GM21526 (cell line): ENCODE measurements at regions not wholly inside any gene's neighbourhood (a gene's known extent, or its start where the extent isn't known, plus 50 kb on each side); places are given as distances from the start of the nearest gene placed in this dataset.

Experiments
- ATAC-seq: cut with Tn5 transposase; IDR thresholded peaks from one replicate; pipeline ENCODE4 v1.9.1; 2021; ENCODE audit warnings: moderate library complexity; ENCODE audit not compliant: unreplicated experiment, low FRiP score

GRCh38 chr14:85310491-85311272 lies 219.3 kb upstream of the FLRT2 start:
- no peak for ATAC-seq

DNA sequence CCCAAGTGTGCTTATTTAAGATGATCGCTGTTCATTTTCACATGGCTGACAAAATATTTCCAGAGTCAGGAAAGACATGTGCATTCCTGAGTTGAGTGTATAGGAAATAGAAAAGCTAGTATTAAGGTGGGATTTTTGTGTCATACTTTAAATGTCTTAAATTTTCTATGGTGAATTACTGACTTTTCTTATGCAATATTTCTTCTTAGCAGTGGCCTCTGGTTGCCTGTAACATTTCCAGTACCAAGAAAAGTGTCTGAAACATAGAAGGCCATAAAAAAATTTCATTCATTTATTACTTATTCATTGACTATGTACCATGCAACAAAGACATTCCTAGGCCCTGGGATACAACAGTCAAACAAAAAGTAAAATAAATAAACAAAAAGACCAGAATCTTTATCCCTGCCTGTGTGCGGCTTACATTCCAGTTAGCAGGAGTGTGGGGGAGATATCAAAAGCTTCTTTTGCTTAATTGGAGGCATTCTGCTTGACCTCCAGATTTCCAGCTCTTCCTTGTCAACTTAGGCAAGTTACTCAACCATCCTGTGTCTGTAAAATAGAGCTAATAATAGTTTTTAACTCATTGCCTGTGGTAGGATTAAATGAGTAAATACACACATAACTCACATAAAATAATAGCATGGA lies 216.3 kb upstream of the FLRT2 start:
- no peak for ATAC-seq

GRCh38 chr14:85315290-85315689 lies 214.7 kb upstream of the FLRT2 start:
- no peak for ATAC-seq

DNA sequence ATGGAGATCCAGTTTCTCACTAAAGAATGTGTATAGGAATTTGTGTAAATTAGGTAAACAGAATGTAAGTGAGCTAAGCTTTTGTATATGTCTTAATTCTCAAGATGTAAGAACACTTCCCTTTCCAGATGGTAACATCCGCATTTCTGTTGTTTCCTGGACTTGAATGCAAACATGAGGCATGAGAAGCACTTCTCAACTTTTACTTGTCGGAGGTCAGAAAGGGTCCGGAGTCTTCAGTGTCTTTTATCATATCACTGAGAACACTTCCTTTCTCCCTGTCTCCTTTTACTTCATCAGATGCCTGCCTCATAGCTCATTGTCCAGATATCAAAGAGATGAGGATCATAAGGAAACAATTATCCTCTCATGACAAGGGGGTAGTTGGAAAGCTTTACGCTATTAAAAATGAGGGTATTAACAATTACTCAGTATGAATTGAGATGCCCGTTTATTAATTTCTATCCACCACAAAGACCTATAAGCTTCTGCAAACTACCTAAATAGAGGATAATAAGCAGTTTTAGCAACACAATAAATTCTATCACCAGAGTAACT lies 214.1 kb upstream of the FLRT2 start:
- no peak for ATAC-seq

DNA sequence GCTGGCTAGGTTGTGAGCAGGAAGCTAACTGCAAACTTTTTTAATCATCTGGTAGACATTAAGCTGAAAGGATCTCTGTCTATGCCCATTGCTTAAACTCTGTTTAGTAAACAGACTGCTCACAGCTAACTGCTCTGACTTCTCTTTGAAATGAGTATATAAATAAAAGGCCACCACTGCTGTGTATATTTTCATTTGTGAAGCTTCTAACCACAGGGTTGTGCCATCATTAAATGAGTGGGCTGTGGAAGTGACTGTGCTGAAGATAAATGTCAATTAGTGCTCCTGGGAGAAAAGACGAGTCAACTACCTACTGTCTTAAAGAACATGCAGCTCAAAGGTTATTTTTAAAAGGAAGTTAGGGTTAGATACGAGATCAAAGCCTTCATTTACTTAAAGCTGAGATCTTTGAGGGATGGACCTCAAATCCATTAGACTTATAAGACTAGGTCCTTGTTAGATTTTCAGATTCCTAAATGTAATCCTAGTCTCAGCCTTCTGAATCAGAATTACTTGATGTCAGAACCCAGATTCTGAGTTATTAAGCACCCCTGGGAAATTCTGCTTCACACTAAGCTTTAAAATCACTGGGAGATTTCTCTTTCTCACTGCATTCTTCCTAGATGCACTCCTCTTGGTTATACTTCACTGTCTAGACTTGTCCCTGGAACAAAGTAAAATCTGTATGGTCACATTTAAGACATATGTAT lies 213.1 kb upstream of the FLRT2 start:
- ATAC-seq, result no peak

GRCh38 chr14:85317491-85318021 lies 212.4 kb upstream of the FLRT2 start:
- ATAC-seq, result no peak

DNA sequence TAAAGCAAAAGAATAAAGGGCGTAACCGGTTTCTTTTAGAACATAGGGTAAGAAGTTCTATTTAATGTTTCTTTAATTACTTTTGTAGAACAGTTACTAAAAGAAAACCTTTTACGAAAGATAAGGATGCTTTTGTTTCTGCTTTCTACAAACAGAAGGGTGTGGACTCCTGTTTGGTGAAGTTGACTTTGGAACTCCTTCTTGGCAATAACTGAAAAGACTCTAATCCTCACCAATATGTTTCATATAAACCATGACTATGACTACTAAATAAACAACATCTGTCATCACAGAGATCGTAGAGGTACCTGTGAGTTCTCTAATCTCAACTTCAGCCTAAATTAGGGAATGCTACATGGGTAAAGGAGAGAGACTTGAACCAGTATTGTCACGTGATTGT lies 210.8 kb upstream of the FLRT2 start:
- no peak for ATAC-seq

GRCh38 chr14:85319998-85320630 lies 209.8 kb upstream of the FLRT2 start:
- ATAC-seq, result no peak

DNA sequence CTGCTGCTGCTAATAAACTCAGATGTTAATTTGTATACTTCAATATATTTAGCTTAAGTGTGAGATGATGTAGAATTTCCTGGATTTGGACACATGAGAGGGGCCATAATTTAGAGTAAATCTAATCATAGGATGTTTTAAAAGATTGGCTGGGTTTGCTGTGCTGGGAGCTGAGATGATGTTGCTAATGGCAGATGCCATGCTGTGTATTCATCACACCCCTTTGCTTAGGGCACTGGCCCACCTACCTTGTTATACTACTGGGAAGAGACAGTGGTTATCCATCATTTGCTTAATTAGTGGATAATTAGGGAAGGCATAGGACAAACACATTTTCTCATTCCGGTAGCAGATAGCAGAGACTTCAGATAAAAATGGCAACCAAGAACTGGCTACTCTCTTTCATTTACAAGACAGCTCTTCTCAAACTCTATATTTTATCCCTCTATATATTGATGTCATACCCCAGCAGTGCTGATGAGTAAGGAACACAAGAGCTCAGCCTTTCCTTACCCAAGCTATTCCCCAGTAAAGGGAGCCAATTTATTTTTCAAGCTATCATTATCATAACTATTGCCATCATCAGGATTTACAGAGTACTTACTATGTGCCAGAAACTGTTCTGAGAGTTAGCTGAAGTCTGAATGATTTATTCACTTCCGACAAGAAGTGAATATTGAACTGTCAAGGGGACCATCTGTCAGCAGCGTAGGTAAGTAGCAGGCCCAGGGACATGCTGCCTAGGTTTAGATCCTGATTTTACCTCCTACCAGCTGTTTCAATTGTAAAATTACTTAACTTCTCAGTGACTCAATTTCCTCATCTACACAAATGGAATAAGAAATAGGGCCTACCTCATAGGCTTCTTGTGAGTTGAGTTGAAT lies 204.6 kb upstream of the FLRT2 start:
- no peak for ATAC-seq

GRCh38 chr14:85332401-85332800 lies 197.5 kb upstream of the FLRT2 start:
- ATAC-seq, result no peak

GRCh38 chr14:85333313-85333712 lies 196.6 kb upstream of the FLRT2 start:
- ATAC-seq, result no peak

- ATAC-seq, result no peak
These were observed 196.1 kb upstream of the FLRT2 start for GRCh38 chr14:85333841-85334240.

DNA sequence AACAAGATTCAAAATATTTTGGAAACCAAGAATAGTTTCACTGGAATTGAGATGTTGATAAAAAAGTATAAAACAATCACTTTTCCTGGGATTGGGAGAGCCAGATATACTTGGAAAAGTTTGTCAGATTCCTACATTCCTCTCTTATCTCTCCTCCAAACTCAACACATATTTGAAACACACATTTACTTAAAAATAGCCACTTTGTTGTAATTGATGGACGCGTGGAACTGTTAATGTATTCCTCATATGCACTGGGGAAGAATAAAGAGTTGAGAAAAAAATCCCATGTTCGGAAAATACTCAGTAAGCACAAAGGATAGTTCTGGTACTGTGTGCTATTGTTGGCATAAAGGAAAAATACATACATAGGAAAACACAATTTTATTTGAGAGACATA lies 195.6 kb upstream of the FLRT2 start:
- ATAC-seq, result no peak

- ATAC-seq, result no peak
These were observed 193.7 kb upstream of the FLRT2 start for GRCh38 chr14:85336257-85336656.

DNA sequence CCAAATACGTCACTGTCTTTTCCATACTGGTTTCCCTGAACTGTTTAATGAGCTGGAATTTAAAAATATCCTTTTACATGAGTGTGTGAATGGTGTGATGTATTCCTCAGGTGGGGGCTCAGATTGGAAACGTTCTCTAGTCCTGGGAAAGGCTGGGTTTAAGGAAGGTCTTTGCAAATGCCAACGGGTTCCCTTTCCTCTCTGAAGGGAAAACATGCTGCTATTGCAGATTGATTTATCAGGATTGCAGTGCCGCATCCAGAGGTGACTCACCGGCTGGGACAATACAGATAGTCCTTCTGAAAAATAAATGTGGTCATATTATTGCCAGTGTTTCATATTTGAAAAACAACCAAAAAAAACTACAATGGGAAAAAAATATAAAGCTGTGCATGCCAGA lies 193.1 kb upstream of the FLRT2 start:
- no peak for ATAC-seq

- no peak for ATAC-seq
These were observed 191.0 kb upstream of the FLRT2 start for GRCh38 chr14:85338895-85339294.

GRCh38 chr14:85342858-85343607 lies 186.9 kb upstream of the FLRT2 start:
- ATAC-seq, result no peak

GRCh38 chr14:85344171-85344570 lies 185.8 kb upstream of the FLRT2 start:
- no peak for ATAC-seq
